ENCODE measurements at regions not wholly inside any gene's neighbourhood (a gene's known extent, or its start where the extent isn't known, plus 50 kb on each side); places are given as distances from the start of the nearest gene placed in this dataset.
"Not testable (repeated sequence)": the region's sequence is repeated elsewhere in the genome, so short reads cannot be mapped to it uniquely, and the experiment has no call there.

DNA sequence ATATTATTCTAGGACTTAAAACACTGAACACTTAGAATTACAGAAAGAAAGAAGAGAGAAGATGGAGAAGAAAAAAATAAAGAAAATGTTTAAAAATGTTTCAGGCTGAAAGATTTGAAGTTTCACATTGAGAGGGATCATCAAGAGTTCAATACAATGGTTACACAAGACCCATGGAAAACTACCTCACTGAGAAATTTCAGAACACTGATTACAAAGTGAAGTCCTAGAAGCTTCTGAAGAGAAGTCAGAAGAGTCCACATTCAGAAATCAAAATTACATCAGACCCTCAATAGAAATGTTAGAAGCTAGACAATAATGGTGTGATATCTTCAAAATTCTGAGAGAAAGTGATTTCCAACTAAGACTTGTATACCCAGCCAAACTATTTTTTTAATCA lies 196.1 kb downstream of the MACC1 start:
- no peak for DNase-seq

DNA sequence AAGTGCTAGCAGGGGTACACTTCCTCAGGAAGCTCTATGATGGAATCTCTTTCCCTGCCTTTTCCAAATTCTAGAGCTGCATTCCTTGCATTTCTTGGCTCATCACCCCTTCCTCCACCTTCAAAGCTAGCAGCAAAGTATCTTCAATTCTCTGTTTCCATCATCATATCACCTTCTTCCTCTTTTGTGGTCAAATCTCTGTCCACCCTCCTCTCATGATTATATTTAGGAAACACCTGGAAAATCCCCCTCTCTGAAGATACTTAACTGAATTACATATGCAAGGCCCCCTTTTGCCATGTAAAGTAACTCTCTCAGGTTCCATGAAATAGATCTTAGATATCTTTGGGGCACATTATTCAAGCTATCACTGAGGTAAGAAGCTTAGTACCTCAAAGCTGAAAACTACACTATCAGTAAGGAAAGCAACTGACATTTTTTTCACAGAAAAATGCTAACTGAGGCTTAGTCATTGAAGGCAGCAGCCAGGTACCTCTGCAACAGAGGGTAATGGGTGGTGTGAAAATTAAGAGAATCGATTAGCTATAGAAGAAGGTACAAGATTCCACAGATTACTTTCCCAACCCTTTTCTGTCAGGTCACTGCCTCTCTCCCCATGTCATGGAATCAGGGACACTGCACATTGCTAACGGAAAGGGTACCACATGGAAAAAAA lies 197.3 kb downstream of the MACC1 start:
- DNase-seq = no peak

DNA sequence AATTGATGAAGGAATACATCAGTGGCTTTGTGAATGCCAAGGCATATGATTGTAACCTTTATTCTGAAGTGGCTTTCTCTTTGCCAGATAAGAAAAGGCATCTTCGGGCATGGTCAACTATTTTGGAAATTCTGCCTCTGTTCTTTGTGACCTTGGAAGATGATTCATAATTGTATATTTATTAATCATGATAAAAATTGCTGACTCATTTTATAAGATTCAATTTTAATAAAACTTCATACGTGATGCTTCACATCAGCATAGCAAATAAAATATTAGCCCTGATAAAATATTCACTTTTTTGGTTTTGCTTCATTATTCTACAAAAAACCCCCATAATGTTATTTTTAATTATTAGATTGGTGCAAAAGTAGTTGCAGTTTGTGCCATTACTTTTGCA lies 200.5 kb downstream of the MACC1 start:
- no peak for DNase-seq

DNA sequence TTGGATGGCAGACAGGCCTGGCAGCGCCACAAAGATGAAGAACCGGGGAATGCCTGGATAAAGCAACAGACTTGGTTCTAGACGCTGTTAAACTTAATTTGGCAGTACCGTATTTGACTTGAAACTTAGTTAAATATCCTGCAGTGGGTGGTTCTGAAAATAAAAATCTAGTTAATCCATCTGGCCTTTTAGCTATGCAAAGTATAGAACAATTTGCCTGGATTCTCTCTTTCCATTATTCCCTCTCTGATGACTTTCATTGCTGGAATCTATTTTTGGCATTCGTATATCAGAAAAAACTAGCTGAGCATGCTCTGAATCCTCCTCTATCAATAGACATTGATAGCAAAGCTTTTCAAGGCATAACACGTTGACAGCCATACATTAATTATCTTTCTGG lies 203.6 kb downstream of the MACC1 start:
- no peak for DNase-seq

DNA sequence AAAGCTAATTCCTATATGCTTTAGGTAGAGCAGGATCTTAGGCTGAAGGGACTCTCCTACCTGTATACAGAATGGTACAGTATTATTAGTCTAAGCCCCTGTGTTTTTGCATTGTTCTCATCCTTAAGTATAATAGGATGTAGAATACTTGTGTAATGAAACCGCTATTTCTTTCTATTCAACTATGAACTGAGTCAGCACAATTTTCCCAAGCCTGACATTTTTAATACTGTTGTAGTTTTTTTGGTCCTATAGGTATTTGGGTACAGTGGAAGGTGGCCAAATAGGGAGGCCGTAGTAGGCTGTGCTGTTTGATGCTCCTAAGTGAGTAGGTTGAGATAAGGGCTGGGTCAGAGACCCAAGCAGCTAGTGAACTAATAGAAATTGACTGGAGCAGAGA lies 205.1 kb downstream of the MACC1 start:
- no peak for DNase-seq

DNA sequence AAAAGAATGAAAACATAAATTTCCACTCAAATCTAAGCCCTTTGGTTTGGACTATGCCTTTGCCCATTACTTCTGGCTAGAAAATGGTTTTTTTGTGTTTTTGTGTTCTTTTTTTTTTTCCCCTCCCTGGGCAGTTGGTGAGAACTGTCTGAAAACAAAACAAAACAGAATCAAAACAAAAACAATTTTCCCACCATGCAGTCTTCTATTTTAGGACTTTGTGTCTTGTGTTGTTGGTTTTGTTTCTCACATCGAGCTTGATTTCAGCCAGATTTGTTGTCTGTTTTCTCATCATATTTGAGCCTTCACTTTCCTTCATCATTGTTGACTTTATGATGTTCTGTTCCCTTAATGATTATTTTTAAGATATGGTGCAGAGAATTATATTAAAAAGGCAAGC lies 206.3 kb downstream of the MACC1 start:
- no peak for DNase-seq

DNA sequence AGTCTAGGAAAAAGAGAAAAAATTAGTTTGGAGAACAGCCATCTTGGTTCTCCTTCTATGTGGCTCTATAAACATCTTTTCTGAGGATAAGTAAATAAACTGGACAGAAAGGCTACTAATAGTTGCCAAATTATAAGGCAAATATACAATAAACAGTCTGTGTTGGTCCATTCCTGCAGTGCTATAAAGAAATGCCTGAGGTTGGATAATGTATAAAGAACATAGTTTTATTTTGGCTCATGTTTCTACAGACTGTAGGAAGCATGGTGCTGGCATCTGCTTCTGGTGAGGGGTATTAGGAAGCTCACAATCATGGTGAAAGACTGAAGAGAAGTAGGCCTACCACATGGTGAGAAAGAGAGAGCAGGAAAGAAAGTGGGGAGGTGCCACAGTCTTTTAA lies 209.7 kb downstream of the MACC1 start:
- no peak for DNase-seq

DNA sequence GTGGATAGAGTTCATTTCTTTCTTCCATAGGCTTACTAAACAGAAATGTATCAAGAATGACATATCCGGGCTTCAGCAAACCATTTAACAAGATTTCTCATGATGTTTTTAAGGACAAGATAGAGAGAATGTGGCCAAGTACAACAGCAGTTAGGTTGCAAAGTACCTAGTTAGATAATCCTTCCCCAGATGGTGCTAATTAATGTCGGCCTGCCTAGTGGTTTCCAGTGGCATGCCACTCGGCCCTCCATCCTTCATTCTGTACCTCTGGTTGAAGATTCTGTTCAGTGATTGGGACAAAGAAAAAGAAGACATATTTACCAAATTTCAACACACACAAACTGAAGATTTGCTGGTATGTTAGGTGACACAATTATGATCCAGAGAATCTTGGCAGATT lies 212.1 kb downstream of the MACC1 start:
- DNase-seq = no peak

DNA sequence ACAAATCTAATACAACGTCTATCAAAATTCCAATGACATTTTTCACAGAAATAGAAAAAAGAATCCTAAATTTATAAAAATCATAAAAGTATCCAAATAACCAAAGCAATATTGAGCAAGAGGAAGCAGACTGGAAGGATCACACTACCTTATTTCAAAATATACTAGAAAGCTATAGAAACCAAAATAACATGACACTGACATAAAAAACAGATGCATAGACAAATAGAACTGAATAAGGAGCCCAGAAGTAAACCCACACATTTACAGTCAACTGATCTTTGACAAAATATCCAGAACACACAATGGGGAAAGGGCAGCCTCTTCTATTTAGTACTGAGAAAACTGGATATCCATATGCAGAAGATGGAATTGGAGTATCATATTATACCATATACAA lies 217.5 kb downstream of the MACC1 start:
- DNase-seq = no peak

DNA sequence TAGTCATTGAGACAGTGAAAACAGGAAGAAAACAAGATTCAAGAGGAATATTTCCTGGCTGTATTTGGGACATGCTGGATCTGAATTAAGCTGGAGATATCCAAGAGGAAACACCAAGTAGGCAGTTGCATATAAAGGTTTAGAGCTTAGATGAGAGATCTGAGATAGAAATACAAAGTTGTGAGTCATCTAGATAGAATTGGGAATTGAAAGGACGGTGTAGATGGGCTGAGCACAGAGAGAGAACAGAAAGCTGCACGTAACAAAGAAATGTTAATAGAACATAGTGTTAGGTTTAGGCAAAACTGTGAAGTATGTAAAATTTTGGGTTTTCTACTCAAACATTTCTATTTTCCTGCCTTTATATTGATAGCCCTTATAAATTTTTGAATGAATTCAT lies 218.5 kb upstream of the TMEM196 start:
- DNase-seq = no peak

DNA sequence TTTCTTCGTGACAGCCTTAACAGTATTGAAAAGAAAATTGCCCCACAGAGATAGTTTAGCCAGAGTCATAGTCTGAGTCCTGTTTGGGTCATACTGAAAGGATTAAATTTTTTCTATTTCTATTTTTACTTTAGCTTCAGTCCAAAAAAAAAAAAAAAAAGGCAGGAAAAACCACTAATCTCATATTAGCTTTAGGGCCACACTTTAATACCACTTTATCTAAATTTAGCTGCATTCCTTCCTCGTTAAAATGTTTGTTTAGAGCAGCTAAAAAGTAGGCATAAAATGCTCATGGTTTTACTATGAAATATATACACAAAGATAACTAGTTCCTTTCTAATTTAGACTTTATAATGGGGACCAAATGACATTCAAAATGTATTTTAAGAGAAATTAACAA lies 216.5 kb upstream of the TMEM196 start:
- DNase-seq = no peak

DNA sequence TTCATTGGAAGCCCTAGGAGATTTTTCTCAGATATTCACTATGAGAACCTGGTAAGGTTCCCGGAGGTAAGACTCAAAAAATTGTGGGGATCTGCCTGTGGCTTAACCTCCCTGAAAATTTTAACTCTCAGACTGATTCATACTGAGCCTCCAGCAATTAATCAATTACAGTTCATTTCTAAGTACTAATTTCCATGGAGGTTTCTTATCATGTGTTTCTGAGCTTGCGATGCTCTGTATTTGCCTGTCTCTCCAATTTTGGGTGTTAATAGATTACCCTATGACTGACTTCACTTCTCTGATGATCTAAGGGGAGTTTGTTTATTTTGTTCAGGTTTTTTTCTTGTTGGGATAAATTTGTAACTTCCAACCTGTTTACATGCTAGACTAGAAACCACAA lies 215.4 kb upstream of the TMEM196 start:
- DNase-seq = no peak

DNA sequence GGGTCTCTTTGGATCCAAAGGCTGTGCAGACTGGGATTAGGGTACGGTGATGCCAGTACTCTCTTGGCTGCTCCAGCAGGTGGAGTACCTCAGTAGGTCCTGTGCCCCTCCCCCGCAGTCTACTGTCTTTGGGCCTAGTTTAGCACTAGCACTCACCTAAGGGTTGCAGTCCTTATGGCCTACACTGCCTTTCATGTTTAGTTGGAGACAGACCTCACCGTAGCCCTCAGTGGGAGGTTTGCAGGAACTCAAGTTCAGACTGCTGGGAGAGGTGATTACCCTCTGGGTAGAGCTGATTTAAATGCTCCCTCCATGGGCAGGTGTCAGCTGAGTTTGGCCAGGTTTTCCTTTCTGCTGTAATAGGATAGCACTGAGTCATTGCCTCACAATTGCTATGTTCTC lies 210.8 kb upstream of the TMEM196 start:
- no peak for DNase-seq

DNA sequence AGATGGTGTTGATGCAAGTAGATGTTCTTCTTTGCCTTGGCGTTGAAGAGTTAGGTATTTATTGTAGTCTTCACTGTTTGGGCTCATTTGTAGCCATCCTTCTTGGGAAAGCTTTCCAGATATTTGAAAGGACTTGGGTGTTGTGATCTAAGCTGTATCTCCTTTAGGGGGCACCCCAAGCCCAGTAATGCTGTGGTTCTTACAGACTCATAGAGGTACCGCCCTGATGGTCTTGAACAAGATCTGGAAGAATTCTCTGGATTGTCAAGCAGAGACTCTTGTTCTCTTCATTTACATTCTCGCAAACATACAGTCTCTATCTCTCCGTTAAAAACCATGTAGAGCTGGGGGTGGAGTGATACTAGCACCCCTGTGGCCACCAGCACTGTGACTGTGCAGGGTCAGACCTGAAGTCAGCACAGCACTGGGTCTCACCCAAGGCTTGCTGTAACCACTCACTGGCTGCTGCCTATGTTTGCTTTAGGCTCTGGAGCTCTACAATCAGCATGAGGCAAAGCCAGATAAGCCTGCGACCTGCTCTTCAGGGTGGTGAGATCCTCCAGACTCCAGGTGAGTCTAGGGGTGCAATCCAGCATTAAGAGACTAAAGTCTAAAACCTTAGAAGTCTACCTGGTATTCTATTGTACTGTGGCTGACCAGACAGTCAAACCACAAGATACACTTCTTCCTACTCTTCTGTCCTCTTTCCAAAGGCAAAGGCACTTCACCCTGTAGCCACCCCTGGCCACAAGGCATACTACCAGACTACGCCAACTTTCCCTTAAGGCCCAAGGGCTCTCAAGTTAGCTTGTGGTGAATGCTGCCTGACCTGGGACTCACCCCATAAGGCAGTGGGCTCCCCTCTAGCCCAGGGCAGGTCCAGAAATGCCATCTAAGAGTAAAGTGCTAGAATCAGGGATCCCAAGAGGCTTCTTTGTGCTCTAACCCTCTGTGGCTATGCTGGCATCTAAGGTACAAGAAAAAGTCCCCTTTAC lies 209.7 kb upstream of the TMEM196 start:
- DNase-seq = peak; percentile 51

DNA sequence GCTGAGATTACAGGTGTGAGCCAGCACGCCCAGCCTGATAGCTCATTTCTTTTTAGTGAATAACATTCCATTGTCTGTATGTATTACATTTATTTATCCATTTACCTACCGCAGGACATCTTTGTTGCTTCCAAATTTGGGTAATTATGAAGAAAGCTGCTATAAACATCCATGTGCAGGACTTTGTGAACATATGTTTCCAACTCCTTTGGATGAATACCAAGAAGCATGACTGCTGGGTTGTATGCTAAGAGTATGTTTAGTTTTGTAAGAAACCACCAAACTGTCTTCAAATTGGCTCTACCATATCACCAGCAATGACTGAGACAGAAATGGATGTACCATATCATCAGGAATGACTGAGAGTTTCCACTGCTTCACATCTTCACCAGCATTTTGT lies 200.2 kb upstream of the TMEM196 start:
- DNase-seq = no peak

DNA sequence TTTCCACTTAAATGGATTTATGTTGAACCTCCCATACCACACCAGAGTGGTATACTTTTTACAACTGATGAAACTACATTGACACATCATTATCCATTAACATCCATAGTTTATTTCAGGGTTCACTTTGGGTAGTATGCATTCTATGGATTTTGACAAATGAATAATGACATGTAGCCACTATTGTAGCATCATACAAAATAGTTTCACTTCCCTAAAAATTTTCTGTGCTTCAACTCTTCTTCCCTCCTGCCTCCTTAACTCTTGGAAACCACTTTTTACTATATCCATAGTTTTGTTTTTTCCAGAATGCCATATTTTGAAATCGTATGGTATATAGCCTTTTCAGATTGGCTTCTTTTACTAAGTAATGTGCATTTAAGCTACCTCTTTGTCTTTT lies 199.5 kb upstream of the TMEM196 start:
- no peak for DNase-seq

DNA sequence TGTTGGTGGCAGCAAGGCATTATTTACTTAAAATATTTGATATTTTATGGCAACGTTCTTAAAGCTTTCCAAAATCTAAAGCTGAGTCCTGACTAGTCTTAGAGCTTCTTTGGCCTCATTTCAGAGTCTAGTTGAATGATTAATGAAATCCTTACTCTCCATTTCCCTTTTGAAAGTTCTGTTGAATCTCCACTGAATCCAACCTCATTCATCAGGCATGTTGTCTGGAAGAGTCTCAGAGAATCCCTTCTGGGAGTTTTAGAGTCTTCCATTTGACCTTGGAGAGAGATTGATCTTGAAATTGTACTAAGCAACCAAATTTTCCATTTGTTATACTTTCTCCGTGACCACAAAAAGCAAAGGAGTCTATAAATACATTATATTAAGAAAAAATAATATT lies 198.5 kb upstream of the TMEM196 start:
- DNase-seq = no peak

DNA sequence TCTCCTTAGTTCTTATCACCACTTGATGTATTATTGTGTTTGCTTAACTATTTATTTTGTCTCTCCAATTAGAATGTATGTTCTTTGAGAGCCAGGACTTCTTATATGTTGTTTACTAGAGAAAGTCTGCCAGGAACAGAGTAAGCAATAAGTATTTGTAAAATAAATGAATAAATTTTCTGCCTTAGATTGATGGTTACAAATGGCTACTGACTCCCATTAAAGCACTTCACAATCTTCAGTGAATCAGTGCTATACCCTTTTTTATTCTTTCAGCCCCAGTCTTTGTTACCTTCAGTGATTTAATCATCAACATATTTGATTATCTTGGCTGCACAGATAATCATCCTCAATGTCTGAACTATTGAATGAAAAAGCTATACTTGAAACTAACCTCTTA lies 197.1 kb upstream of the TMEM196 start:
- DNase-seq = no peak

DNA sequence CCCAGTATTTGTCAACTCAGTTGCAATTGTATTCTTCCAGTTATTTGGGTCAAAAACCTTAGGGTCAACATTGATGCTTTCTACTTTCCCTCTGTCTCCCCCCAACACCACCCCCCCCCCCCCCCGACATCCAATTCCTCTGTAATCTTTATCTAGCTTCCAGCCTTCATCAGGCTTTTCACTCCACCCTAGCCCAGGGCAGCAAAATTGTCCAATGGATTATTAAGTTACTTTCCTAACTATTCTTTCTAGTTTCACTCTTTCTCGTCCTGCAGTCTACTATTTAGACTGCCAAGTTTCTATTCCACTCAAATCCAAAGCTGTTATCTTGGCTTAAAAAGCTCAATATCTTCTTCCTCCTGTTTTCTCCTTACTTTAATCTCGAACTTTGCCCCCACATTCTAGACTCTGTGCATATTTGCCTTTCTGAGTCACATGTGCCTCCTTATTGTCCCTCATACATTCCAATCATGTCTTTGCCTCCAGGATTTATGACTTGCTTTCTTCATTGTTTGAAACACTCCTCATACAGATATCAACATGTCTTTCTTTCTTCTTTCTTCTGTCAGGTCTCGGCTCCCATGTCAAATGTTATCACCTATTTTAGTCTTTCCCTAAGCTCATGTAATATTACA lies 196.6 kb upstream of the TMEM196 start:
- DNase-seq = peak; percentile 77

DNA sequence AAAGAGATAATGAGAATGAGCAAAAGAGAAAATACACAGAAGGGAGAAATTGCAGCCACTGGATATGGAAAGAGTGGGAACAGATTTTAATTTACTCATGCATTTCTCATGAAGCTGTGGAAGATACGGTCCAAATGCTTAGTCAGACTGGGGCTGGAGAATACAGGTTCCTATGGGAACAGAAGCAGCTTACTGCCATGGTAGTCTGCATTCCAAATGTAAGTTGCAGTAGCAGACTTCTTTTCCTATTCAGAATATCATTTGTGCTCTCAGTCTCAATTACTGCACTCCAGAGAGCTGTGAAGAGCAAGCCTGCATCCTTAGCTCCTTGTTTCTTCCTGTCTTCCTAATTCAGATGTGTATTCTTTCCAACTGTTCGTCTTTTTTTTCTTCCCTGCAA lies 190.8 kb upstream of the TMEM196 start:
- no peak for DNase-seq

DNA sequence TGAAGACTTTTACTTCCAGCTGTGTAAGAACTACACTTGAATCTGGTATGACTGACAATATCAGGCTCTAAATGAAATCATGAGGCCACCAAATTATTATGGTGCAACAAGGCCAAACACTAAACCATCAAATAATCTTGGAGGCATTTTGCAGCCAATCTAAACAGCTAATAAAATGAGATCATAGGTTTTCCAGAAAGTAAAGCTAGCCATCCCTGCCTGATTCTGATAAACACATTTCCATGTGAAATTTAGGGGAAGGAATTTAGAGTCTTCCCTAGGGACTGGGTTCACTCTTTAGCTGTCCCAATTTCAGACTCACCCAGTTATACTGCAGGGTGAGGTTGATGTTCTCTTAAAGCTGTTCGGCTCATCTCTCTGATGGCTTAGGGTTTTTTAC lies 190.3 kb upstream of the TMEM196 start:
- no peak for DNase-seq

DNA sequence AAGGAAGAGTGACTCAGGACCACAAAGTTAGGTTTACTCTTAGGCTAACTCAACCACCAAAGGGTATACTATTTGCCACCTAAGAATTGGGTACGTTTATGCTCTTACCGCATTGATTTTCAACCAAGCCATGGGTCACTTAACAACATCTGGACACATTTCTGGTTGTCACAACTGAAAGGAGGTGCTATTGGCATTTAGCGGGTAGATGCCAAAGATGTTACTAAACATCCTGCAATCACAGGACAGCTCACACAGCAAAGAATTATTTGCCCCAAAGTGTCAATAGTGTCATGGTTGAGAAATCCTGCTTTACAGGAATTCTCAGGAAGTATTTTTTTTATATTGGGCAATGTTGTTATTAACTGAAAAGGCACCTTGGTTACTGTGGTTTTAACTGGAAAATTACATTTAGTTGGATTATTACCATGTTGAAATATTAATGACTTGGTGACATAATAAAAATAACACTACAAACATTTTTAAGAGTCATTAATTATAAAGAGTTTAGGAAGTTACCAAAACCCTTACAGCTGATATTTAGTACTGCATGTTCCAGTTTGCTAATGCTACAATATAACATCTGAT lies 185.0 kb upstream of the TMEM196 start:
- peak; percentile 88 for DNase-seq

DNA sequence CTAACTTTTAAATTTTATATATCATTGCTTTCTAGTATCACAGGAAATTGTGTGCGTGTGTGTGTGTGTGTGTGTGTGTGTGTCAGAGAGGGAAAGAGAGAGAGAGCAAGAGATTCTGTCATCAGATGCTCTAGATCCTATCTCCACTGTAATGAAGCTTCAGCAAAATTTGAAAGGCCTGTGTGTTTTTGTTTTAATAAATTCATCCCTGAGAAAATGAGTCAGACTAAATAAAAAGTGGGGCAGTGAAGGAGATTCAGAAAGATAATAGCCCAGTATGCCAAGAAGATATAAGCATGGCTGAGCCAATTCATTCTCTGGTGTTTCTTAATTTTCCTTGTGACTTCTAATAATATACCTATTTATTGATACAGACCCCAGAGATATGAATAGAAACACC lies 184.2 kb upstream of the TMEM196 start:
- peak; percentile 69 for DNase-seq

DNA sequence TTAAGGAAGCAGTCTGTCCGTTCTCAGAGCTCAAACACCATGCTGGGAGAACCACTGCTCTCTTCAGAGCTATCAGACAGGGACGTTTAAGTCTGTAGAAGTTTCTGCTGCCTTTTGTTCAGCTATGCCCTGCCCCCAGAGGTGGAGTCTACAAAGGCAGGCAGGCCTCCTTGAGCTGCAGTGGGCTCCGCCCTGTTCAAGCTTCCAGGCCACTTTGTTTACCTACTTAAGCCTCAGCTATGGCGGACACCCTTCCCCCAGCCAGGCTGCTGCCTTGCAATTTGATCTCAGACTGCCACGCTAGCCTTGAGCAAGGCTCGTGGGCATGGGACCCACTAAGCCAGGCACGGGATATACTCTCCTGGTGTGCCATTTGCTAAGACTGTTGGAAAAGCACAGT lies 180.7 kb upstream of the TMEM196 start:
- not testable (repeated sequence) for DNase-seq
